ENCODE measurements at regions not wholly inside any gene's neighbourhood (a gene's known extent, or its start where the extent isn't known, plus 50 kb on each side); places are given as distances from the start of the nearest gene placed in this dataset.

- Histone ChIP-seq H3K4me3 (ENCODE audit: low read length) (no peak overlapping the region), H3K36me3 (ENCODE audit: insufficient read depth, low read length) (no peaks in the 10 kb centered on the region), H3K27me3 (ENCODE audit: insufficient read depth, low read length) (no peaks in the 10 kb centered on the region), H3K9me3 (ENCODE audit: low read length) (no peaks in the 10 kb centered on the region), H3K4me1 (ENCODE audit: insufficient read depth, low read length) (peaks cover 3% of the 10 kb centered on the region), H2AFZ (ENCODE audit: low read depth, low read length) (no peak overlapping the region)
Observed at GRCh38 chr5:34522599-34523386, 133.3 kb upstream of the RAI14 start.

GRCh38 chr5:34523387-34523726 is 132.8 kb upstream of the RAI14 start:
- Histone ChIP-seq H3K4me3 (ENCODE audit: low read length) (no peak overlapping the region), H2AFZ (ENCODE audit: low read depth, low read length) (no peak overlapping the region), H3K4me1 (ENCODE audit: insufficient read depth, low read length) (peaks cover 3% of the 10 kb centered on the region), H3K9me3 (ENCODE audit: low read length) (no peaks in the 10 kb centered on the region), H3K36me3 (ENCODE audit: insufficient read depth, low read length) (no peaks in the 10 kb centered on the region), H3K27me3 (ENCODE audit: insufficient read depth, low read length) (no peaks in the 10 kb centered on the region)

GRCh38 chr5:34524123-34524522 is 132.0 kb upstream of the RAI14 start:
- H2AFZ ChIP-seq (ENCODE audit: low read depth, low read length) = no peak overlapping the region
- peaks cover 3% of the 10 kb centered on the region for H3K4me1 ChIP-seq (ENCODE audit: insufficient read depth, low read length)
- no peaks in the 10 kb centered on the region for H3K27me3 ChIP-seq (ENCODE audit: insufficient read depth, low read length)
- H3K36me3 ChIP-seq (ENCODE audit: insufficient read depth, low read length) = no peaks in the 10 kb centered on the region
- no peak overlapping the region for H3K4me3 ChIP-seq (ENCODE audit: low read length)
- H3K9me3 ChIP-seq (ENCODE audit: low read length) = no peaks in the 10 kb centered on the region

DNA sequence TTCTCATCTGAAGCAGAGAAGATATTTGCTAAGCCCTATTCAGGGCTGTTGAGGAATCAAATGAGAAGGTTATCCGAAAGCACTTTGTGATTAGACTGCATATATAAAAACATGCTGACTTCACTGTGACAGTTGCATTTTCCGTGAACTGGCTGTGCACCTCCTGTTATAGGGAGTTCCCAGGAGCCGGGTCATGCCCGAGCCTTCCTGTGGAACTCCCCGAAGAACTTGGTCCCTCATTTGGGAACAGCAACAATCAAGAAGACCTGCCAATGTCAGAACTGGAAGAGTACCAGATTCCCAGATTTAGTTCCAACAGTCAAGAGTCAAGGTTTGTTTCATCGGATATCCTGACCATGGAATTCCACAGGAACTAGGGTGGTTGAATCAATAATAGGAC is 130.4 kb upstream of the RAI14 start:
- no peaks in the 10 kb centered on the region for H3K27me3 ChIP-seq (ENCODE audit: insufficient read depth, low read length)
- peaks cover 3% of the 10 kb centered on the region for H3K4me1 ChIP-seq (ENCODE audit: insufficient read depth, low read length)
- H3K4me3 ChIP-seq (ENCODE audit: low read length) = no peak overlapping the region
- H3K9me3 ChIP-seq (ENCODE audit: low read length) = no peaks in the 10 kb centered on the region
- no peak overlapping the region for H2AFZ ChIP-seq (ENCODE audit: low read depth, low read length)
- H3K36me3 ChIP-seq (ENCODE audit: insufficient read depth, low read length) = no peaks in the 10 kb centered on the region

DNA sequence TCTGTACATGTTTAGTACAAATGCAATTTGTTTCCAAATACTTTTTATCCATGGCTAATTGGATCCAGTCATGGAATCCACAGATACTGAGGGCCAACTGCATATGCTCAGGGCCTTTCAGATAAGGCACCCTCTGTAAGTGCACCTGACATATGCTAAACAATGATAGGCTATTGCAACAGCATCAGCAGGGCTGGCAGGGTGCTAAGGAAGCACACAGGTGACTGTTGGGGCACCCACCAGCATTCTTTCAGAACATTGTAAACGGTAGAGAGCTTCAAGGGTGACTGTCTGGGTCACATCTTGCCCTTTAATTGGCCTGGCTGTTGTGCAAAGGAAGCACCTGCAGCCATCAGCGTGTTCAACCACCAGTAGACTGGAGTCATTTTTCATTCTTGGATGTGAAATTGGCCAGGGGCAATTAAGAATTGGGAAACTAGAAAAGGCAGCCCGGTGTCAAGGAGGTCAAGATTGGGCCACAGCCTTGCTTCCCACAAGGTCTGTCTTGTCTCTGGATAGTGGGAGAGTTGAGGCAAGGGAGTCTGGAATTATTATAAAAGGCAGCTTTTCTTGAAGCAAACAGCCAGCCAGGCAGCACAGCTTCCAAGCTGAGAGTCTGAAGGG is 129.3 kb upstream of the RAI14 start:
- no peaks in the 10 kb centered on the region for H3K9me3 ChIP-seq (ENCODE audit: low read length)
- no peak overlapping the region for H2AFZ ChIP-seq (ENCODE audit: low read depth, low read length)
- no peaks in the 10 kb centered on the region for H3K27me3 ChIP-seq (ENCODE audit: insufficient read depth, low read length)
- no peak overlapping the region for H3K4me3 ChIP-seq (ENCODE audit: low read length)
- peaks cover 3% of the 10 kb centered on the region for H3K4me1 ChIP-seq (ENCODE audit: insufficient read depth, low read length)
- H3K36me3 ChIP-seq (ENCODE audit: insufficient read depth, low read length) = no peaks in the 10 kb centered on the region

DNA sequence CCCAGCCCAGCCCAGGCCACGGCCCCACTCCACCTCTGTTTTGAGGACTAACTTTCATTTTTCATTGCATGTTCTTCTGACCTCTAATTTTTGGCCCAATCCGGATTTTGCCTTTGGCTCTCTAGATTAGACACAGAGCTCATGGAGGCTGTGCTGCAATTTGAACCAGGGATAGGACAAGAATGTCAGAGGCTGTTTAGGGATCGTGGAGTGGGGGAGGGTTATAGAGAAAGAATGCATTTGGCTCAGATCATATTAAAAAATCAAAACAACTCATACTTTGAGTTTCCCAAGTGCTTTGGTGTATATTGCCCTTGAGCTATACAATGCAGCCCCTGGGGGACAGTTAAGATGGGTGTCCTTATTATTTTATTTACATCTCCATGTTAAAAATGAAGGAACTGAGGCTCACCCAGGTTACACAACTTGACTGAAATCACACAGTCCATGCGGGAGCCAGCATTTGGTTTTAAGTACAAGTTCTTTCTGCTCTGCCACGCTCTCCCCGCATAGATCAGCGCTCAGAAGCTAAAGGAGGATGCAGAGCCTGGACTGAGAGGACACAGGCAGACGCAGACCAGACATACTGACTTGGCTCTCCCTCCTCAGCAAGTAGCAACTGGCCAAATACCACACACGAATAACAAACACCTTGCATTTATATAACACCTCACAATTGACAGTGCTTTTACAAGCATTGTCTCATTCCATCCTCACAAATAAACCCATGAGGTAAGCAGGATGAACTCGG is 126.4 kb upstream of the RAI14 start:
- no peak overlapping the region for H2AFZ ChIP-seq (ENCODE audit: low read depth, low read length)
- no peaks in the 10 kb centered on the region for H3K9me3 ChIP-seq (ENCODE audit: low read length)
- no peaks in the 10 kb centered on the region for H3K27me3 ChIP-seq (ENCODE audit: insufficient read depth, low read length)
- no peaks in the 10 kb centered on the region for H3K36me3 ChIP-seq (ENCODE audit: insufficient read depth, low read length)
- H3K4me1 ChIP-seq (ENCODE audit: insufficient read depth, low read length) = no peaks in the 10 kb centered on the region
- no peak overlapping the region for H3K4me3 ChIP-seq (ENCODE audit: low read length)

GRCh38 chr5:34530637-34531036 is 125.5 kb upstream of the RAI14 start:
- no peak overlapping the region for H2AFZ ChIP-seq (ENCODE audit: low read depth, low read length)
- no peaks in the 10 kb centered on the region for H3K36me3 ChIP-seq (ENCODE audit: insufficient read depth, low read length)
- no peak overlapping the region for H3K4me3 ChIP-seq (ENCODE audit: low read length)
- no peaks in the 10 kb centered on the region for H3K4me1 ChIP-seq (ENCODE audit: insufficient read depth, low read length)
- no peaks in the 10 kb centered on the region for H3K9me3 ChIP-seq (ENCODE audit: low read length)
- H3K27me3 ChIP-seq (ENCODE audit: insufficient read depth, low read length) = no peaks in the 10 kb centered on the region

GRCh38 chr5:34531751-34532360 is 124.3 kb upstream of the RAI14 start:
- Histone ChIP-seq H3K36me3 (ENCODE audit: insufficient read depth, low read length) (no peaks in the 10 kb centered on the region), H3K4me3 (ENCODE audit: low read length) (no peak overlapping the region), H3K27me3 (ENCODE audit: insufficient read depth, low read length) (no peaks in the 10 kb centered on the region), H3K4me1 (ENCODE audit: insufficient read depth, low read length) (no peaks in the 10 kb centered on the region), H2AFZ (ENCODE audit: low read depth, low read length) (no peak overlapping the region), H3K9me3 (ENCODE audit: low read length) (no peaks in the 10 kb centered on the region)

DNA sequence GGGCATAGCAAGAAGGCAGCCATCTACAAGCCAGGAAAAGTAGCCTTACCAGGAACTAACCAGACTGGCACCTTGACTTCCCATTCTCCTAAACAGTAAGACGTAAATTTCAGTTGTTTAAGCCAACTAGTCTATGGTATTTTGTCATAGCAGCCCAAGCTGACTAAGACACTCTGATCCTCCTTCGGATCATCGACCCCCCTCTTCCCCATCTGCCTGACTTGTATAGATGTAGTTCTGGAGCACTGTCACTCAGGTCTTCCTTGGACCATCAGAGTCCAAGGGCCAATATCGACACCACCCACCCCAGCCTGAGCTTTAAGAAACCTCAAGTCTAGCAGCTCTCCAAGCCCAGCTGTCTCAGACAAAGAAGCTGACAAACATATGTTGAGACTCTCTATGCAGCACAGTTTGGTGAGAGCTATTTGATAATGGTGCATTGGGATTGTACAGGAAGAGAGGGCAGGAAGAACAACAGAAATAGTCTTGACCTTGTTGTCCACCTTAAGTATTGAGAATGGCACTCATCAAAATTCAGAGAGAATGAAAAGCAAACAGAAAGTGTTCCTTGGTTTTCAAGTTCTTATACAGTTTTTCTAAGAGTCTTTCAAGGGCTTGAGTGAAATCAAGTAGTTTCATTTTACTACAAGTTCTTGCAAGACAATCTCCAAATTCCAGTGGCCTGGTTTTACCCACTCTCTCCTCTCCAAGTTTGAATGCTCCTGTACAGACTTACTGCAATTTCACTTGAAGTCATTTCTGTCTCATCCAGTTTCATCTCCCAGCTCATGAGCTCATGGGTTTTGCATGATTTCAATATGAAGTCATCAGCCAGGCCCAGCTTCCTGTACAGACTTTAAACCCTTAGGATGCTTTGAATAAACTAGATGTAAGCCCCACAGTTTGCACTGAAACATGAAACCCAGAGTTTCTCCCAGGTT is 122.3 kb upstream of the RAI14 start:
- H3K4me3 ChIP-seq (ENCODE audit: low read length) = no peak overlapping the region

GRCh38 chr5:34534523-34535103 is 121.5 kb upstream of the RAI14 start:
- no peaks in the 10 kb centered on the region for H3K9me3 ChIP-seq (ENCODE audit: low read length)
- H3K4me3 ChIP-seq (ENCODE audit: low read length) = no peak overlapping the region
- no peak overlapping the region for H2AFZ ChIP-seq (ENCODE audit: low read depth, low read length)
- no peaks in the 10 kb centered on the region for H3K36me3 ChIP-seq (ENCODE audit: insufficient read depth, low read length)
- no peaks in the 10 kb centered on the region for H3K27me3 ChIP-seq (ENCODE audit: insufficient read depth, low read length)
- no peaks in the 10 kb centered on the region for H3K4me1 ChIP-seq (ENCODE audit: insufficient read depth, low read length)

More for the DNA sequence above, 122.3 kb upstream of the RAI14 start:
- Histone ChIP-seq H3K36me3 (ENCODE audit: insufficient read depth, low read length) (no peaks in the 10 kb centered on the region), H3K9me3 (ENCODE audit: low read length) (no peaks in the 10 kb centered on the region), H3K4me1 (ENCODE audit: insufficient read depth, low read length) (no peaks in the 10 kb centered on the region), H3K27me3 (ENCODE audit: insufficient read depth, low read length) (no peaks in the 10 kb centered on the region), H2AFZ (ENCODE audit: low read depth, low read length) (no peak overlapping the region)

DNA sequence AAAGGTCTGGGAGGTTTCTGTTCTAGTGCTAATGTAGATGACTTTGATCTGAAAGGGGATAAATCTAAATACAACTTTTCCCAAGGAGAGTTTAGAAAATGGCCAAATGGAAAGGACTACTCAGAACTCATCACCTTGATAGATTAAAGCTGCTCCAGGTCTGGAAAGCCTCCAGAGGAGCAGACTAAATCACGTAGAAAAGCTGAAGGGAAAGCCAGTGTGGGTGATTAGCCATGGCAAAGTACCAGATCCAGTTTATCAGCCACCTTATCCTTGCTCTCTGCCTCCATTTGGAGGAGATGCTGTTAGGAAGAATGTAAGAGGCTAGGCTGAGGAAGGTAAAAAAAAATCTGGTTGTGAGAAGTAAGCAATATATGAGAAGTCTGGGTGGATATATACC is 120.7 kb upstream of the RAI14 start:
- Histone ChIP-seq H3K4me3 (ENCODE audit: low read length) (no peak overlapping the region), H3K27me3 (ENCODE audit: insufficient read depth, low read length) (no peaks in the 10 kb centered on the region), H2AFZ (ENCODE audit: low read depth, low read length) (no peak overlapping the region), H3K9me3 (ENCODE audit: low read length) (no peaks in the 10 kb centered on the region), H3K36me3 (ENCODE audit: insufficient read depth, low read length) (no peaks in the 10 kb centered on the region), H3K4me1 (ENCODE audit: insufficient read depth, low read length) (no peaks in the 10 kb centered on the region)

DNA sequence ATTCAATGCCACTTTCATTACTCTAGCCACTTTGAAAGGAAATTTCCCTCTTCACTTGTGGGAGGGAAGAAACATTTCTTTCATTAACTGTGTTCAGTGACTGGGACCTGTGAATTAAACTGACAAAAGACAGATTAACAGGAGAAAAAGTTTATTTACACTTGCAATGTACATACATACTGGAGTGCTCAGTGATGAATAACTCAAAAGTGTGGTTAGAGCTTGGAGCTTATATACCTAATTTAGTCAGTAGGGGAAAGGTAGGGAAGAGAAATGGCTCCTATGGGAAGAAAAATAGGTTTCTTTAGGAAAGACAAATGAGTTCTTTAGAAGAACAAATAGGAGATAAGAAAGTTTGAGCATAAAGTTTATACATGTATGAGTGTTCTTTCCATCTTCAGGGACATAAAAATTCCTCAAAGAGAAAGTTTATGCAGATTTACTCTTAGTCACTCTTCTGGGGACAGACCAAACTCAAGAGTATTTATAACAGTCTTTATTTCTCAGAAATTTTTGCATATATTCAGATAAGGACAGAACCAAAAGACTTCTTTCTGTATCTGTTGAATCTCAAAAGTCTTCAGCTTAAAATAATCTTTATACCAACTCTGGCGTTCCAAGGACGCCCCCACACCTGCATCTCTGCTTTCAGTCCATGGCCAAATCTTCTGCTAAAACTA is 120.0 kb upstream of the RAI14 start:
- no peaks in the 10 kb centered on the region for H3K9me3 ChIP-seq (ENCODE audit: low read length)
- no peak overlapping the region for H3K4me3 ChIP-seq (ENCODE audit: low read length)
- no peaks in the 10 kb centered on the region for H3K36me3 ChIP-seq (ENCODE audit: insufficient read depth, low read length)
- no peaks in the 10 kb centered on the region for H3K4me1 ChIP-seq (ENCODE audit: insufficient read depth, low read length)
- no peak overlapping the region for H2AFZ ChIP-seq (ENCODE audit: low read depth, low read length)
- no peaks in the 10 kb centered on the region for H3K27me3 ChIP-seq (ENCODE audit: insufficient read depth, low read length)

All from neuron (in vitro differentiated cells).